ENCODE measurements at regions not wholly inside any gene's neighbourhood (a gene's known extent, or its start where the extent isn't known, plus 50 kb on each side); places are given as distances from the start of the nearest gene placed in this dataset.
"Not testable (repeated sequence)": the region's sequence is repeated elsewhere in the genome, so short reads cannot be mapped to it uniquely, and the experiment has no call there.

DNA sequence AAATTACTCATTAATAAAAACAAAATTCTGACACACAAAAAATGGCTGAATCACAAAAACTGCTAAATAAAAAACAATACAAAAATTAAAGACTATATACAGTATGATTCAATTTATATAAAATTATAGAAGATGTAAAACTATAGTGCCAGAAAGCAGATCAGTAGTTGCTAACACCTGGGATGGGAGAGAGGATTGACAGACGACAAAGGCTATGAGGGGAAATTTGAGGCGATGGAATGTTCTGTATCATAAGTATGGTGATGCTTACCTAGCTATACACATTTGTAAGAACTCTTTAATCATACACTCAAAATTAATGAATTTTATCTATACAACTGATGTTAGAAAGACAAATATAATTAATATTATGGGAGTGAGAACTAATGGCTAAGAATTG, 247.9 kb upstream of the GJE1 start:
- Histone ChIP-seq H3K36me3 (no peaks in the 10 kb centered on the region), H3K27me3 (no peaks in the 10 kb centered on the region), H3K4me1 (no peaks in the 10 kb centered on the region), H3K4me3 (no peak overlapping the region), H3K27ac (no peak overlapping the region), H3K9me3 (peaks cover 0 to 17% (median 0%) of the 10 kb centered on the region in 3 donors)
- TF ChIP-seq POLR2AphosphoS5 (IDR thresholded peaks at IDR 0.05) = no peak
- TF ChIP-seq, protein P1, sequence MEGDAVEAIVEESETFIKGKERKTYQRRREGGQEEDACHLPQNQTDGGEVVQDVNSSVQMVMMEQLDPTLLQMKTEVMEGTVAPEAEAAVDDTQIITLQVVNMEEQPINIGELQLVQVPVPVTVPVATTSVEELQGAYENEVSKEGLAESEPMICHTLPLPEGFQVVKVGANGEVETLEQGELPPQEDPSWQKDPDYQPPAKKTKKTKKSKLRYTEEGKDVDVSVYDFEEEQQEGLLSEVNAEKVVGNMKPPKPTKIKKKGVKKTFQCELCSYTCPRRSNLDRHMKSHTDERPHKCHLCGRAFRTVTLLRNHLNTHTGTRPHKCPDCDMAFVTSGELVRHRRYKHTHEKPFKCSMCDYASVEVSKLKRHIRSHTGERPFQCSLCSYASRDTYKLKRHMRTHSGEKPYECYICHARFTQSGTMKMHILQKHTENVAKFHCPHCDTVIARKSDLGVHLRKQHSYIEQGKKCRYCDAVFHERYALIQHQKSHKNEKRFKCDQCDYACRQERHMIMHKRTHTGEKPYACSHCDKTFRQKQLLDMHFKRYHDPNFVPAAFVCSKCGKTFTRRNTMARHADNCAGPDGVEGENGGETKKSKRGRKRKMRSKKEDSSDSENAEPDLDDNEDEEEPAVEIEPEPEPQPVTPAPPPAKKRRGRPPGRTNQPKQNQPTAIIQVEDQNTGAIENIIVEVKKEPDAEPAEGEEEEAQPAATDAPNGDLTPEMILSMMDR (IDR thresholded peaks at IDR 0.05) = no peak
- no peak for TF ChIP-seq EP300 (IDR thresholded peaks at IDR 0.05)
- TF ChIP-seq POLR2A (IDR thresholded peaks at IDR 0.05) = no peak
- no peak for ATAC-seq
- 96 to 100% methylated on average over 2 of the region's 2 CpGs for WGBS, 2 donors (ENCODE audit: low coverage in 1 of 2)

DNA sequence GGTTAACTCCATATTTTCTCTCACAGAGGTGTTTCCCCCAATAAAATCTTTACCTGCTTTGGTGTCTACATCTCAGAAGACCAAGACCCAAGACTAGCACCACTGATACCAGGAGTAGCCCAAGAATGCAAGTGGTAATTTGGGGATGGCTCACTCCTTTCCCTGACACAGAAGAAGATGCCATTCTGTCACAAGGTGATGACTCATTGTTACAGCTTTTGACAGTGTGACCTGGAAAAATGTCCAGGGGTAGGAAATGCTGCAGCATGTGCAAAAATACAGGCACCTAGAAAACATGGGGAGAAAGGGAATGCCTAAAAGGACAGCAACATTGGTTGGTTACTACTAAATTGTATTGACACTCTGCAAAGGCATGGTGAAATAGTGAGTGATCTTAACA, 254.0 kb upstream of the GJE1 start:
- TF ChIP-seq, protein P1 (IDR thresholded peaks at IDR 0.05) = no peak
- TF ChIP-seq EP300 (IDR thresholded peaks at IDR 0.05) (no peak), POLR2AphosphoS5 (IDR thresholded peaks at IDR 0.05) (no peak), POLR2A (IDR thresholded peaks at IDR 0.05) (no peak)
- H3K36me3 ChIP-seq = no peaks in the 10 kb centered on the region
- ATAC-seq = no peak
- no peak overlapping the region for H3K4me3 ChIP-seq
- no peaks in the 10 kb centered on the region for H3K4me1 ChIP-seq
- H3K9me3 ChIP-seq = no peaks in the 10 kb centered on the region
- H3K27ac ChIP-seq = no peak overlapping the region
- no peaks in the 10 kb centered on the region for H3K27me3 ChIP-seq

DNA sequence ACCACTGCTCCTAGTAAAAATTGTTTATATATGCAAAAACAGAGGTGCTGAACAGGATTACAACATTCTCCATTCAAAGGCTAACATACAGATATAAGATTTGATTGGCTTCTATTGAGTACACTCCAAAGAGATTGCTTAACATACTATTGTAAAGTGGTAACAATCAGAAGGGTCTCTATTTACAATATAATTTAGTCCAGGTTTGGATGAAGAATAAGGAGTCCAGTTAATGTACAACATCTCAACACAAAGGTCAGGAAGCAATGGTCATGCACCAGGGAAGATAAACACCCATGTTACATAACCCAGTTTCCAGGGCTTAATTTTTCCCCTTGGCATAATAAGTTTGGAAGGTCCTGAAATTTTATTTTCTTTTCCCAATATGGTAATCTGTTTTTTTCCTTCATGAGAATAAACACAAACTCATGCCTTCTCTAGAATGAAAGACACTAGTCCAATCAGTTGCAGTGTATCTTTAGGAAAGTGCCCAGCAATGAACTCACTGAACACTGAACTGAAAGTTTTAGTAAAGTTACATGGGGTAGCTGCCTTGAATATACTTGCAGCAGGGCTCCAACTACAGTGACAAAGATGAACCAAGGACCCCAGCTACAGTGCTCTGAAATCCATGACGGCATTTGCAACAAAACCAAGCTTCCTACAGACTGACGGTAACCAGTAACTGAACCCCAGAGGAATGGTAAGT, 255.3 kb upstream of the GJE1 start:
- ATAC-seq = no peak
- Histone ChIP-seq H3K27me3 (no peaks in the 10 kb centered on the region), H3K36me3 (no peaks in the 10 kb centered on the region), H3K4me1 (no peaks in the 10 kb centered on the region), H3K4me3 (no peak overlapping the region), H3K9me3 (no peaks in the 10 kb centered on the region), H3K27ac (no peak overlapping the region)
- 100% methylated on average over 1 of the region's 2 CpGs; no CpG with 5 or more reads in 1 of the 2 donors for WGBS, 2 donors (ENCODE audit: low coverage in 1 of 2)
- TF ChIP-seq EP300 (IDR thresholded peaks at IDR 0.05) (no peak), POLR2A (IDR thresholded peaks at IDR 0.05) (no peak), POLR2AphosphoS5 (IDR thresholded peaks at IDR 0.05) (no peak)
- TF ChIP-seq, protein P1 (IDR thresholded peaks at IDR 0.05) = no peak

DNA sequence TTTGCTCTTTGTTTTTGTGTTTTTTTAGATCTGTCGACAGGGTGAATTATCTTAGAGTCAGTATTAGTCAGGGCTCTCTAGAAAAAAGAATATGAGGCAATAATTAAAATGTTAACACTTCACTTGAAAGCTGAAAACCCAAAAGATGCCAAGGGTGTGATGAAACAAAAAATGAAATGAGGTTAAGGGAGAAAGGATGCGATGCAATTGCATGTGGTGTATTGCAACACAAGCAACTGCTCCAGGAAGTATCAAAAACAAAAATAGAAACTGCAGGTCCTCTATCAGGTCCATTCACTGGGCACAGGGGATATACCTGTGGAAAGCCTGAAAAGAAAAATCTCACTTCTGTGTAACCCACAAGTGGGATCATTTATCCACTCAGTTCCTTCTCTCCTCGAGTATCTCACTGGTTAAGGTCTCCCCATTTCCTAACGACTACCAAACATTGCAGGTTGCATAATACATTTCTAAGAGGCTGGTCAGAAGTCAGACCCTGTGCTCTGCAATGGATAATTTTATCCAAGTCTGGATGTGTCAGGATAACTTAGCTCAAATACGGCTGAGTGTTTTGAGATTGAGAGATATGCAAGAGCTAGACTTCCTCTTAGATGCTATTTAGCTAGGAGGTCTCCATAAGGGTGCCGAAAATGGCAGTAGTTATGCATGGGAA, 257.7 kb upstream of the GJE1 start:
- TF ChIP-seq, protein P1 (IDR thresholded peaks at IDR 0.05) = no peak
- TF ChIP-seq POLR2AphosphoS5 (IDR thresholded peaks at IDR 0.05) (no peak), EP300 (IDR thresholded peaks at IDR 0.05) (no peak)
- no peaks in the 10 kb centered on the region for H3K27me3 ChIP-seq
- no peaks in the 10 kb centered on the region for H3K36me3 ChIP-seq
- H3K4me1 ChIP-seq = no peaks in the 10 kb centered on the region
- H3K27ac ChIP-seq = no peak overlapping the region
- H3K9me3 ChIP-seq = no peaks in the 10 kb centered on the region
- 63 to 66% methylated on average over 6 of the region's 6 CpGs for WGBS, 2 donors (ENCODE audit: low coverage in 1 of 2)
- no peak overlapping the region for H3K4me3 ChIP-seq
- ATAC-seq = no peak

DNA sequence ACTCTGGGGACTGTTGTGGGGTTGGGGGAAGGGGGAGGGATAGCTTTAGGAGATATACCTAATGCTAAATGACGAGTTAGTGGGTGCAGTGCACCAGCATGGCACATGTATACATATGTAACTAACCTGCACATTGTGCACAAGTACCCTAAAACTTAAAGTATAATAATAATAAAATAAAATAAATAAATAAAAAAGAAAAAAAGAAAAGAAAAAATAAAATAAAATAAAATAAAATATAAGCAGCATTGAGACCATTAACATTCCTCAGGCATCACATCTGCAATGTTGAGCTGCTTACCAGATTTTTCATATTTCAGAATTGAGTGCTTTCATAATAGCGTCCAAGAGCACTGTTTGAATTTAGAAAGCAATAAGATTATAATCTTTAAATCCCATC, 263.2 kb upstream of the GJE1 start:
- H3K4me3 ChIP-seq, H3K9me3 ChIP-seq, H3K36me3 ChIP-seq, H3K4me1 ChIP-seq, H3K27ac ChIP-seq, H3K27me3 ChIP-seq, ATAC-seq: not testable (repeated sequence)
- 75 to 88% methylated on average over 2 of the region's 2 CpGs for WGBS, 2 donors (ENCODE audit: low coverage in 1 of 2)
